ENCODE measurements at regions not wholly inside any gene's neighbourhood (a gene's known extent, or its start where the extent isn't known, plus 50 kb on each side); places are given as distances from the start of the nearest gene placed in this dataset.

DNA sequence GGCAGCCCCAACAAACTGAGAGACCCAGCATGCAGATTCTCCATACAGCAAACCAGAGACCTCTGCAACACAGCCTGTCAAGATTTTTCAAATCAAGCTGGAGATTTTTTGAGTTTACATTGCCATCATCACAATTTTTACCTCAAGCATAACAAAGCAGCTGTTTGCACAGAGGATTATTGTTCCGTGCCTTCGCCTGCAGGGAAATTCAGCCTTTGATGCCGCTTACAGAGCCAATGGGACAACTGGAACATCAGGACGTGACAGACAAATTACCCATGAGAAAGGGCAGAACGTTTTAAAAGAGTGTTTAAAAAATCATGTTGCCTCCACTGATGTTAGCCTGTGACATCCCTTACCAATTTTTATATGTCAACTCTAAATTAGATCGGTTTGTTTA is 363.7 kb downstream of the FBXW7 start:
- no peak for DNase-seq
- H3K27ac ChIP-seq (ENCODE audit: insufficient read depth in 1 of 2, low read depth in 1 of 2, low read length in 2 of 2, poor library complexity in 1 of 2, severe bottlenecking in 2 of 2) = no peak overlapping the region
- H3K4me1 ChIP-seq (ENCODE audit: control extremely low read depth in 1 of 4, control insufficient read depth in 4 of 4, insufficient read depth in 4 of 4, low read length in 3 of 4) = no peaks in the 10 kb centered on the region
- POLR2A ChIA-PET = no interaction called here
- CTCF ChIA-PET = interaction anchor here (0.6 kb wide), 1 partner anchor 990 kb away, joined by 3 read pairs; no protein-coding TSS in a partner anchor
- 94% methylated on average over 5 of the region's 6 CpGs for WGBS (ENCODE audit: insufficient coverage)
- no peak overlapping the region for H3K4me3 ChIP-seq (ENCODE audit: control insufficient read depth in 1 of 7, extremely low read depth in 1 of 7, insufficient read depth in 4 of 7, low read depth in 2 of 7, low read length in 6 of 7)
- peaks cover 0 to 8% (median 0%) of the 10 kb centered on the region in 5 experiments for H3K27me3 ChIP-seq (replicated peaks in 2 of 5; ENCODE audit: control insufficient read depth in 4 of 5, insufficient read depth in 5 of 5, low read length in 4 of 5)
- H3K9me3 ChIP-seq (ENCODE audit: control extremely low read depth in 1 of 5, control insufficient read depth in 4 of 5, insufficient read depth in 2 of 5, low read depth in 1 of 5, low read length in 4 of 5) = no peaks in the 10 kb centered on the region
- no peaks in the 10 kb centered on the region for H3K36me3 ChIP-seq (ENCODE audit: control insufficient read depth in 4 of 4, insufficient read depth in 4 of 4, low read length in 3 of 4)

DNA sequence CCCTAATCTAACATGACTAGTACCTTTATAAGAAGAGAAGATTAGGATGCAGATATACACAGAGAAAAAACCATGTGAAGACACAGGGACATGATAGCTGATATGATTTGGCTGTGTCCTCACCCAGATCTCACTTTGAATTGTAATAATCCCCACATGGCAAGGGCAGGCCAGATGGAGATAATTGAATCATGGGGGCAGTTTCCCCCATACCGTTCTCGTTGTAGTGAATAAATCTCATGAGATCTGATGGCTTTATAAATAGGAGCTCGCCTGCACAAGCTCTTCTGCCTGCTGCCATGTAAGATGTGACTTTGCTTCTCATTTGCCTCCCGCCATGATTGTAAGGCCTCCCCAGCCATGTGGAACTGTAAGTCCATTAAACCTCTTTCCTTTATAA is 364.3 kb downstream of the FBXW7 start:
- CTCF ChIA-PET = interaction anchor here (1.0 to 1.4 kb wide), 2 partner anchors 10 to 11 kb away, joined by 3 read pairs; no protein-coding TSS in a partner anchor
- no peaks in the 10 kb centered on the region for H3K4me1 ChIP-seq (ENCODE audit: control extremely low read depth in 1 of 4, control insufficient read depth in 4 of 4, insufficient read depth in 4 of 4, low read length in 3 of 4)
- no peak overlapping the region for H3K4me3 ChIP-seq (ENCODE audit: control insufficient read depth in 1 of 7, extremely low read depth in 1 of 7, insufficient read depth in 4 of 7, low read depth in 2 of 7, low read length in 6 of 7)
- H3K27ac ChIP-seq (ENCODE audit: insufficient read depth in 1 of 2, low read depth in 1 of 2, low read length in 2 of 2, poor library complexity in 1 of 2, severe bottlenecking in 2 of 2) = no peak overlapping the region
- peaks cover 0 to 8% (median 0%) of the 10 kb centered on the region in 5 experiments for H3K27me3 ChIP-seq (replicated peaks in 2 of 5; ENCODE audit: control insufficient read depth in 4 of 5, insufficient read depth in 5 of 5, low read length in 4 of 5)
- no peaks in the 10 kb centered on the region for H3K9me3 ChIP-seq (ENCODE audit: control extremely low read depth in 1 of 5, control insufficient read depth in 4 of 5, insufficient read depth in 2 of 5, low read depth in 1 of 5, low read length in 4 of 5)
- 100% methylated on average over 3 of the region's 4 CpGs for WGBS (ENCODE audit: insufficient coverage)
- no peak for DNase-seq
- POLR2A ChIA-PET = no interaction called here
- no peaks in the 10 kb centered on the region for H3K36me3 ChIP-seq (ENCODE audit: control insufficient read depth in 4 of 4, insufficient read depth in 4 of 4, low read length in 3 of 4)

DNA sequence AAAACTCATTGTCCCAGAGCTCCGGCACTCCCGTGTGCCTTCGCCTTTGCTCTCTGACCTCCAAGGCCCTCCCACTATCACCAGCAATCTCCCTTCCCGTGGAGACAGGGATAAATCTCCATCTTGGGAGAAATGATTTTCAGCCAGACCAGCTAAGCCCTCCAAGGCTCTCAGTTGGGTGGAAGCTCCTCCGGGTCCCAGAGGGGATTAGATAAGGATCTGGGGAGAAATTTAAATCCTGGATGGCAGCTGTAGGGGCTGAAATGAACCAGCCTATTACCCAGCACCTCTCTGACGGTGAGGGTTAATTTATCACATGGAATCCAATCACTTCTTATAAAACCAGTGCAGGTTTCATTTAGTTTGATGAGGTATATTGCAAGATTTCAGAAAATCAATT is 366.2 kb downstream of the FBXW7 start:
- Histone ChIP-seq H3K4me1 (ENCODE audit: control extremely low read depth in 1 of 4, control insufficient read depth in 4 of 4, insufficient read depth in 4 of 4, low read length in 3 of 4) (no peaks in the 10 kb centered on the region), H3K9me3 (ENCODE audit: control extremely low read depth in 1 of 5, control insufficient read depth in 4 of 5, insufficient read depth in 2 of 5, low read depth in 1 of 5, low read length in 4 of 5) (no peaks in the 10 kb centered on the region), H3K4me3 (ENCODE audit: control insufficient read depth in 1 of 7, extremely low read depth in 1 of 7, insufficient read depth in 4 of 7, low read depth in 2 of 7, low read length in 6 of 7) (no peak overlapping the region), H3K27me3 (replicated peaks in 2 of 5; ENCODE audit: control insufficient read depth in 4 of 5, insufficient read depth in 5 of 5, low read length in 4 of 5) (peaks cover 0 to 8% (median 4%) of the 10 kb centered on the region in 5 experiments), H3K36me3 (ENCODE audit: control insufficient read depth in 4 of 4, insufficient read depth in 4 of 4, low read length in 3 of 4) (no peaks in the 10 kb centered on the region), H3K27ac (ENCODE audit: insufficient read depth in 1 of 2, low read depth in 1 of 2, low read length in 2 of 2, poor library complexity in 1 of 2, severe bottlenecking in 2 of 2) (no peak overlapping the region)
- WGBS (ENCODE audit: insufficient coverage) = no CpG with 5 or more reads among the region's 6 CpGs
- no peak for DNase-seq
- POLR2A ChIA-PET = no interaction called here
- CTCF ChIA-PET = no interaction called here

DNA sequence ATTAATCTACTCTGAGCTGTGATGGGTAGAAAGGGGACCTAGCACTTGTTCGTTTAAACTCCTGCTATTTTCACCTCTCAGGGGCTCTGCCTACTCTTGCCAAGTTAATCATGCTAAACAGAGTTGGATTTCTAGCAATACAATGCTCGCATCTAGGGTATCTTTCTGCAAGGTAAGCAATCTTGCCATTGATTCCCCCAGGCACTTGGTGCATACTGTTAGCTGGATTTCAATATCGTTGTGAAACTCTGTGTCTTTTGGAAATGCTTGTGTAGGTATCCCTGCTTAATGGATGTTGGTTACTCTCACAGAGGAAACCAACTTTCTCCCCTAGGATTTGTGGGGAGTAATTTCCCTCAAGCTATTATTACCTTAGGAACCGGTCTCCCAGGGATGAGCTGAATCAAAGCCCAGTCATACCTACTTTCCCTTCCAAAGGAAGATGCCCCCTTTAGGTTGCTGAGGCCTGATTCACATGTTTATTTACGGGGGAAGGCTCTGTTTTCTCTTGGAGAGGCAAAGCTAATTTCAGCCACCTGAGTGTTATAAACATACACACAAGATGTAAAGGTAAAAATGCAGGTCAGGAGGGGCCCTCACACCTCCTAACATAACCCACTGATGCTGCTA is 366.8 kb downstream of the FBXW7 start:
- Histone ChIP-seq H3K27me3 (replicated peaks in 2 of 5; ENCODE audit: control insufficient read depth in 4 of 5, insufficient read depth in 5 of 5, low read length in 4 of 5) (peaks cover 0 to 9% (median 4%) of the 10 kb centered on the region in 5 experiments), H3K27ac (ENCODE audit: insufficient read depth in 1 of 2, low read depth in 1 of 2, low read length in 2 of 2, poor library complexity in 1 of 2, severe bottlenecking in 2 of 2) (no peak overlapping the region), H3K9me3 (ENCODE audit: control extremely low read depth in 1 of 5, control insufficient read depth in 4 of 5, insufficient read depth in 2 of 5, low read depth in 1 of 5, low read length in 4 of 5) (no peaks in the 10 kb centered on the region), H3K36me3 (ENCODE audit: control insufficient read depth in 4 of 4, insufficient read depth in 4 of 4, low read length in 3 of 4) (no peaks in the 10 kb centered on the region), H3K4me1 (ENCODE audit: control extremely low read depth in 1 of 4, control insufficient read depth in 4 of 4, insufficient read depth in 4 of 4, low read length in 3 of 4) (no peaks in the 10 kb centered on the region), H3K4me3 (ENCODE audit: control insufficient read depth in 1 of 7, extremely low read depth in 1 of 7, insufficient read depth in 4 of 7, low read depth in 2 of 7, low read length in 6 of 7) (no peak overlapping the region)
- 63% methylated on average over 3 of the region's 5 CpGs for WGBS (ENCODE audit: insufficient coverage)
- ChIA-PET POLR2A (no interaction called here), CTCF (no interaction called here)
- DNase-seq = no peak

DNA sequence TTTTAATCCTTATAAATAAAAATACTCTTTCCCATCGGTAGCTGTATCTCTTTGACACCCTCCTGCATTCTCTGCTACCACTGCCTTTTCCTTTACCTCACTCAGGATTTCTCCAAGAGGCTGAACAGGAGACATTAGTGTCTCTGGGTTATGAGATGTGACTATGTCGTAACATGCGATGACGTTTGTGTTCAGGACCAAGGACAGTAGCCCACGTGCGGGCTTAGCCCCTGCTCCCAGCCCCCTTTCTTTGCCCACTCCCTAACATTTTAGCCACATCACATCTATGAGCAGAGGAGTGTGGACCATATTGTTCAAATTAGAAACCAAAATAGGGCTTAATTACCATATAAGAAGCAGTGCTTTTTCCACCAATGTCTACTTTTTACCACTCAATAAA is 369.3 kb downstream of the FBXW7 start:
- Histone ChIP-seq H3K27me3 (replicated peaks in 2 of 5; ENCODE audit: control insufficient read depth in 4 of 5, insufficient read depth in 5 of 5, low read length in 4 of 5) (peaks cover 0 to 12% (median 4%) of the 10 kb centered on the region in 5 experiments), H3K4me1 (ENCODE audit: control extremely low read depth in 1 of 4, control insufficient read depth in 4 of 4, insufficient read depth in 4 of 4, low read length in 3 of 4) (no peaks in the 10 kb centered on the region), H3K36me3 (ENCODE audit: control insufficient read depth in 4 of 4, insufficient read depth in 4 of 4, low read length in 3 of 4) (no peaks in the 10 kb centered on the region), H3K9me3 (ENCODE audit: control extremely low read depth in 1 of 5, control insufficient read depth in 4 of 5, insufficient read depth in 2 of 5, low read depth in 1 of 5, low read length in 4 of 5) (no peaks in the 10 kb centered on the region), H3K4me3 (ENCODE audit: control insufficient read depth in 1 of 7, extremely low read depth in 1 of 7, insufficient read depth in 4 of 7, low read depth in 2 of 7, low read length in 6 of 7) (no peak overlapping the region), H3K27ac (ENCODE audit: insufficient read depth in 1 of 2, low read depth in 1 of 2, low read length in 2 of 2, poor library complexity in 1 of 2, severe bottlenecking in 2 of 2) (no peak overlapping the region)
- ChIA-PET CTCF (interaction anchor here (0.6 kb wide), 1 partner anchor 289 kb away, joined by 3 read pairs; no protein-coding TSS in a partner anchor), POLR2A (no interaction called here)
- peak in 2 of 3 donors; percentile 41 to 48 for DNase-seq
- WGBS (ENCODE audit: insufficient coverage) = no CpG with 5 or more reads among the region's 6 CpGs

DNA sequence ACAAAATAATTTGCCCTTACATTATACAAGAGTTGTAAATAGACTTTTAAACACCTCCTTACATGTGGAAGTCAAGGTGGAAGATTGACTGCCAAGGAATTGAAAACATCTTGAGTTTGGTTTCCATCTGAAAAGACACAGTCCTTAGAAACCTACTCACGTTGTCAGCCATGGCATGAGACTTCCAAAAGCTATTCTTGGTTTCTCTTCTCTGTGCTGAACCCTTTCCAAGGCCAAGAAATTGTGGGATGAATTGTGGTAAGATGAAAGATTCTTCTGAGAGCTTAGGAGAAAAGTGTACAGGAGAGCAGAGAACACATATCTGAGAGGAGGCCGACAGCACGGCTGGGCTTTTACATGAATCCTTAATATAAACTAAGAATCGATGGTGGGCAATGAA is 370.0 kb downstream of the FBXW7 start:
- CTCF ChIA-PET = interaction anchor here (0.6 kb wide), 1 partner anchor 289 kb away, joined by 3 read pairs; no protein-coding TSS in a partner anchor
- Histone ChIP-seq H3K9me3 (ENCODE audit: control extremely low read depth in 1 of 5, control insufficient read depth in 4 of 5, insufficient read depth in 2 of 5, low read depth in 1 of 5, low read length in 4 of 5) (no peaks in the 10 kb centered on the region), H3K4me3 (ENCODE audit: control insufficient read depth in 1 of 7, extremely low read depth in 1 of 7, insufficient read depth in 4 of 7, low read depth in 2 of 7, low read length in 6 of 7) (no peak overlapping the region), H3K36me3 (ENCODE audit: control insufficient read depth in 4 of 4, insufficient read depth in 4 of 4, low read length in 3 of 4) (no peaks in the 10 kb centered on the region), H3K27ac (ENCODE audit: insufficient read depth in 1 of 2, low read depth in 1 of 2, low read length in 2 of 2, poor library complexity in 1 of 2, severe bottlenecking in 2 of 2) (no peak overlapping the region), H3K4me1 (ENCODE audit: control extremely low read depth in 1 of 4, control insufficient read depth in 4 of 4, insufficient read depth in 4 of 4, low read length in 3 of 4) (no peaks in the 10 kb centered on the region), H3K27me3 (replicated peaks in 2 of 5; ENCODE audit: control insufficient read depth in 4 of 5, insufficient read depth in 5 of 5, low read length in 4 of 5) (peaks cover 0 to 14% (median 6%) of the 10 kb centered on the region in 5 experiments)
- 57% methylated on average over 1 of the region's 4 CpGs for WGBS (ENCODE audit: insufficient coverage)
- POLR2A ChIA-PET = no interaction called here
- DNase-seq = no peak

DNA sequence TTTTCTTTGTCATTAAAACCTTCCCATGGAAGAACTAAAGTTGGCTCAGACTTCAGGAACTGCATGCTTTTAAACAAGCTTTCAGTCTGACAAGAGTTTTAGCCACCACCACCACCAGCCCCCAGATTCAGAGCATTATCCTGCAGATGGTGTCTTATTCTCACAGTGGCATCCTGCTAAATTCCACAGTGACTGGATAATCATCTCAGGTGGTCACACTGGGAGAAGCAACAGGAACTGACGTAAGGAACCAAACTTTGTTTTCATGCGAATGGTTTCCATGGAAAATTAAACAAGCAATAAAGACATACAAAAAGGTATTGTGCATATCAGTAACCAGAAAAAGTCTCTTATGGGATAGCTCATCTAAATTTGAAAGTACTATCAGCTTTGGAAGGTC is 370.7 kb downstream of the FBXW7 start:
- peaks cover 0 to 14% (median 6%) of the 10 kb centered on the region in 5 experiments for H3K27me3 ChIP-seq (replicated peaks in 2 of 5; ENCODE audit: control insufficient read depth in 4 of 5, insufficient read depth in 5 of 5, low read length in 4 of 5)
- H3K9me3 ChIP-seq (ENCODE audit: control extremely low read depth in 1 of 5, control insufficient read depth in 4 of 5, insufficient read depth in 2 of 5, low read depth in 1 of 5, low read length in 4 of 5) = no peaks in the 10 kb centered on the region
- POLR2A ChIA-PET = no interaction called here
- no peaks in the 10 kb centered on the region for H3K4me1 ChIP-seq (ENCODE audit: control extremely low read depth in 1 of 4, control insufficient read depth in 4 of 4, insufficient read depth in 4 of 4, low read length in 3 of 4)
- H3K36me3 ChIP-seq (ENCODE audit: control insufficient read depth in 4 of 4, insufficient read depth in 4 of 4, low read length in 3 of 4) = no peaks in the 10 kb centered on the region
- H3K4me3 ChIP-seq (ENCODE audit: control insufficient read depth in 1 of 7, extremely low read depth in 1 of 7, insufficient read depth in 4 of 7, low read depth in 2 of 7, low read length in 6 of 7) = no peak overlapping the region
- no CpG with 5 or more reads among the region's 2 CpGs for WGBS (ENCODE audit: insufficient coverage)
- DNase-seq = no peak
- CTCF ChIA-PET = no interaction called here
- H3K27ac ChIP-seq (ENCODE audit: insufficient read depth in 1 of 2, low read depth in 1 of 2, low read length in 2 of 2, poor library complexity in 1 of 2, severe bottlenecking in 2 of 2) = no peak overlapping the region
